Jurkat, Clone E6-1 (cell line): ENCODE measurements at regions not wholly inside any gene's neighbourhood (a gene's known extent, or its start where the extent isn't known, plus 50 kb on each side); places are given as distances from the start of the nearest gene placed in this dataset.

Experiments
- DNase-seq: peaks from one replicate; pipeline ENCODE4 v3.0.0-alpha.2; 2011; ENCODE audit warnings: low read depth, low spot score
- H3K4me3 ChIP-seq: 2 replicates; pipeline ENCODE4 v1.5.1; 2011; ENCODE audit warnings: mild to moderate bottlenecking, low read length, control low read depth, moderate library complexity

DNA sequence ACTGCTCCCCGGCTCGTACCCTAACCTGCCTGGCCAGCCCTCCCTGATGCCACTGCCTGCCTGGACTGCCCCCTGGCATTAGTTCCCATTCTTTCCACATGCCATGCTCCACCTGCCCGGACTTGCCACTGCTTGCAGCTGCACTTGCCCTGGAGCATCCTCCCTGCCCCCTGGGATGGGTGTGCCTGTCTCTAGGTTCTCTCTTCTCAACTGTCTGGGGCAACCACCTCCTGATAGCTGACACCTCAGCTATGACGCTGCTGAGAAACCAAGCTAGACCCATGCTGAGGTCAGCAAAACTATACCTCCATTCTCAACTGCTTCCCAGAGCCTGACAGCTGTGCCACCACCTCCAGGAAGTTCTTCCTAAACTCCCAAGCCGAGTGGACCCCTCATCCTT is 72.1 kb downstream of the PERP start:
- no peak overlapping the region for H3K4me3 ChIP-seq
- DNase-seq, result no peak

DNA sequence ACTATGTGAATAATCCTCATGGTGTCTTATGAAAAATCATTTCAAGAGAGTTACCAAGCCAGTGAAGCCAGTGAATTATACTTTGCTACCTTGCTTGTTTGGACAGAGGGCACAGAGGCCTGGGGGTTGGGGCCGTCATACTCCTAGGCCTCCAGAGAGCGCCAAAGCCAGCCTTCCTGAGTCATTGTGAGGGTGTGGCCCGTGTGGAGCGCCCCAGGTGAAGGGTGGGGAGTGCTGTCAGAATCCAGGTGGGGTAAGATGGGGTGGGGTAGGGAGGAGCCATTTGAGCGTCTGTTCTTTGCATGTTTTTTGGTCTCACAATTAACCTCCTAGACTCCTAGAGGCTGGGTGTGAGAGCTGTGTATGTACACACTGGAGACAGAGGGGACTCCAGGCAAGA is 71.1 kb downstream of the PERP start:
- no peak for DNase-seq
- H3K4me3 ChIP-seq, result no peak overlapping the region

DNA sequence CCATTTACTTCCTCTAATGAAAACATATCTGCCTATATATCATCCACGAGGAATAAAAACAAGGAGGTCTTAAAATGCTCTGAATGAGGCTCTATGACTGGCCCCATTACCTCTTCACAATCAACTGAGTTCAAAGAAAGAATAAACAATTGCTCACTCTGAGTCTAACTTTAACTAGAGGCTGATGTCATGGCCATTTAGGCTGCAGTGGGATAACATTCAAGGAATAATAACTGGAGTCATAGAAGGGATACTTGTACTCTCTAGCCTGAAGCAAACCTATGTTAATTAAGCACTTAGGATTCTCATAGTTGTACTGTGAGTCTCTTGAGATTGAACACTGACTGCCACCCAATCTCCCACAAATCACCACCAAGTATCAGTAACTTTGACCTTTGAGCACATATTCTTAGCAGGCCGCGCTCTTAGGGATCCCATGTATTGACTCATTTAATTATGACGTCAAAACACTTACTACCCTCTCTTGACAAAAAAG is 70.2 kb downstream of the PERP start:
- no peak overlapping the region for H3K4me3 ChIP-seq
- no peak for DNase-seq

DNA sequence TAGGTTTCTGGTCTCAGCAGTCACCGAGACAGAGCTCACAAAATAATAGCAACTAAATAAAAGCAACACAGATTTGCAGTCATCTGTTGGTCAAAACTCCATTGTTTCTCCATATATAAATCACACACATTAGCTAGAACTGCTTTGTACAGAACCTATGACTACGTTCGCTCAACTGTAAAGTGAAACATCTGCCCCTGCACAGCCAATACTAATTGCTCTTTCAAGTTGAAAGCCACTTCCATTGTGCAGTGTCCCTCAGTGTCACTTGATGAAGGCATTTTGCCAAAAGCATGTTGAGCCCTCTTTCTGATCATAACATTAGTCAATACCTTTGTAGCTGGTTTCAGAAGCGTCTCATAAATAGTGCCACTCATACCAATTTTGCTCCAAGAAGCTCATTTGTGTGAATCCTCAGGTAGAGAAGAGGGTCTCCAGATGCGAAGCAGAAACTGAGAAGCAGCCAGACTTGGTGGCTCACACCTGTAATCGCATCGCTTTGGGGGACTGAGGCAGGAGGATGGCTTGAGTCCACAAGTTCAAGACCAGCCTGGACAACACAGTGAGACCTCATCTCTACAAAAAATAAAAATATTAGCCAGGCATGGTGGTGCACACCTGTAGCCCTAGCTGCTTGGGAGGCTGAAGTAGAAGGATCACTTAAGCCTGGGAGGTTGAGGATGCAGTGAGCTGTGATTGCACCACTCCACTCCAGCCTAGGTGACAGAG is 68.9 kb downstream of the PERP start:
- H3K4me3 ChIP-seq, result no peak overlapping the region
- DNase-seq, result no peak
